NCI-H2227 (cell line): ENCODE measurements at regions not wholly inside any gene's neighbourhood (a gene's known extent, or its start where the extent isn't known, plus 50 kb on each side); places are given as distances from the start of the nearest gene placed in this dataset.
"Not testable (repeated sequence)": the region's sequence is repeated elsewhere in the genome, so short reads cannot be mapped to it uniquely, and the experiment has no call there.

Experiments
- DNase-seq: peaks from one replicate; lab custom pipeline; 2025; ENCODE audit not compliant: unreplicated experiment; lab: John Stamatoyannopoulos, UW

- peak; percentile 22 for DNase-seq
These were observed 411.8 kb downstream of the CDH10 start for GRCh38 chr5:24232929-24233498.

GRCh38 chr5:24235946-24236345, 408.8 kb downstream of the CDH10 start:
- no peak for DNase-seq

GRCh38 chr5:24245821-24246220, 399.0 kb downstream of the CDH10 start:
- DNase-seq: no peak

- no peak for DNase-seq
These were observed 380.2 kb downstream of the CDH10 start for GRCh38 chr5:24264547-24264946.

GRCh38 chr5:24265306-24265705, 379.5 kb downstream of the CDH10 start:
- DNase-seq: no peak

GRCh38 chr5:24268482-24269056, 376.2 kb downstream of the CDH10 start:
- no peak for DNase-seq

GRCh38 chr5:24271702-24272118, 373.1 kb downstream of the CDH10 start:
- DNase-seq: not testable (repeated sequence)

GRCh38 chr5:24272741-24273140, 372.0 kb downstream of the CDH10 start:
- no peak for DNase-seq

GRCh38 chr5:24280215-24280614, 364.6 kb downstream of the CDH10 start:
- DNase-seq: no peak

GRCh38 chr5:24281818-24282217, 363.0 kb downstream of the CDH10 start:
- no peak for DNase-seq

GRCh38 chr5:24289582-24290335, 355.0 kb downstream of the CDH10 start:
- DNase-seq: no peak

GRCh38 chr5:24290536-24290935, 354.2 kb downstream of the CDH10 start:
- DNase-seq: no peak

- DNase-seq: no peak
These were observed 352.9 kb downstream of the CDH10 start for GRCh38 chr5:24291916-24292315.

- no peak for DNase-seq
These were observed 350.4 kb downstream of the CDH10 start for GRCh38 chr5:24294333-24294732.

- DNase-seq: no peak
These were observed 330.7 kb downstream of the CDH10 start for GRCh38 chr5:24314106-24314505.

GRCh38 chr5:24320643-24321042, 324.1 kb downstream of the CDH10 start:
- no peak for DNase-seq

GRCh38 chr5:24325306-24325832, 319.4 kb downstream of the CDH10 start:
- no peak for DNase-seq

- DNase-seq: no peak
These were observed 313.2 kb downstream of the CDH10 start for GRCh38 chr5:24331531-24331930.

GRCh38 chr5:24347158-24347557, 297.6 kb downstream of the CDH10 start:
- no peak for DNase-seq

GRCh38 chr5:24351285-24351684, 293.5 kb downstream of the CDH10 start:
- DNase-seq: no peak

GRCh38 chr5:24353016-24353415, 291.8 kb downstream of the CDH10 start:
- no peak for DNase-seq

- DNase-seq: no peak
These were observed 291.2 kb downstream of the CDH10 start for GRCh38 chr5:24353611-24354010.
